HepG2 (cell line): ENCODE measurements at regions not wholly inside any gene's neighbourhood (a gene's known extent, or its start where the extent isn't known, plus 50 kb on each side); places are given as distances from the start of the nearest gene placed in this dataset.

ENCODE experiments used
- ATAC-seq: fragments of 200-7000 bp; cut with Tn5 transposase; 3 replicates; pipeline ENCODE4 v1.9.1; 2020; ENCODE audit warnings: mild to moderate bottlenecking, moderate library complexity
- BruUV-seq: library from RNA; stranded (reverse); fragments of 400-500 nt; replicated peaks from 2 replicates; lab custom pipeline; 2021; lab: Mats Ljungman, UMichigan
- CTCF ChIA-PET: fragments of 300-600 bp; formaldehyde crosslinking; extraction: SDS; loops from one replicate; lab custom pipeline; 2021; ENCODE audit warnings: low total read pairs, inconsistent platforms, low intra/inter-chr PET ratio; lab: Yijun Ruan, JAX
- POLR2A ChIA-PET: fragments of 350-600 bp; sonication (Branson Sonifier 250); formaldehyde crosslinking; loops from one replicate; lab custom pipeline; 2020; ENCODE audit warnings: antibody characterized with exemption, inconsistent platforms; lab: Yijun Ruan, JAX
- DNase-seq: peaks from one replicate; pipeline ENCODE4 v3.0.0-alpha.2; 2015; ENCODE audit warnings: low spot score
- FAIRE-seq: peaks from 3 replicates; lab custom pipeline; 2011; peaks lifted over from hg19 to GRCh38; lab: Jason Lieb, UNC
- H2AFZ ChIP-seq: one replicate; pipeline ENCODE4 v1.6.1; 2011; ENCODE audit warnings: low read length, inconsistent platforms
- H3K27ac ChIP-seq: fragments of 300-600 bp; 3 replicates; pipeline ENCODE4 v1.8.0; 2011; ENCODE audit warnings: mixed run types, mild to moderate bottlenecking, mixed read lengths, low read length, inconsistent platforms; ENCODE audit not compliant: insufficient read depth; ENCODE audit errors: extremely low read length
- H3K27me3 ChIP-seq, 2 experiments: fragments of 200-600 bp in 1 of 2; 2 replicates in 1 of 2; 3 replicates in 1 of 2; pipeline versions ENCODE4 v1.6.0 to v1.8.0; 2011; ENCODE audit warnings: low read length in 2 of 2, mild to moderate bottlenecking in 2 of 2, moderate library complexity in 2 of 2, inconsistent platforms in 1 of 2; ENCODE audit not compliant: insufficient read depth in 2 of 2, control insufficient read depth in 1 of 2
- H3K36me3 ChIP-seq, 2 experiments: fragments of 200-600 bp in 1 of 2; replicated peaks in 1 of 2; 2 replicates in 1 of 2; 3 replicates in 1 of 2; pipeline versions ENCODE4 v1.5.1 to v1.8.0; 2011; ENCODE audit warnings: low read length in 2 of 2, inconsistent platforms in 1 of 2; ENCODE audit not compliant: insufficient read depth in 2 of 2, control insufficient read depth in 1 of 2
- H3K4me1 ChIP-seq: 2 replicates; pipeline ENCODE4 v1.5.1; 2012; ENCODE audit warnings: low read length, inconsistent platforms; ENCODE audit not compliant: insufficient read depth
- H3K4me2 ChIP-seq: 2 replicates; pipeline ENCODE4 v1.6.0; 2011; ENCODE audit warnings: low read depth, low read length, inconsistent platforms
- H3K4me3 ChIP-seq, 3 experiments: fragments of 200-600 bp in 1 of 3; sonication (generic), shearing (Covaris generic) in 1 of 3; replicated peaks in 1 of 3; 2 replicates each; pipeline ENCODE4 v1.5.1; 2011 to 2016; ENCODE audit warnings: low read length in 3 of 3, inconsistent platforms in 2 of 3, low read depth in 2 of 3, mild to moderate bottlenecking in 2 of 3, control low read depth in 1 of 3, mixed read lengths in 1 of 3; ENCODE audit not compliant: insufficient read depth in 1 of 3
- H3K79me2 ChIP-seq: one replicate; pipeline ENCODE4 v1.6.1; 2011; ENCODE audit warnings: low read length, inconsistent platforms; ENCODE audit not compliant: insufficient read depth
- H3K9ac ChIP-seq: 2 replicates; pipeline ENCODE4 v1.6.0; 2011; ENCODE audit warnings: mild to moderate bottlenecking, low read depth, low read length, inconsistent platforms; ENCODE audit not compliant: insufficient read depth
- H3K9me3 ChIP-seq: 2 replicates; pipeline ENCODE4 v1.5.1; 2012; ENCODE audit warnings: mild to moderate bottlenecking, low read length
- H4K20me1 ChIP-seq: 2 replicates; pipeline ENCODE4 v1.6.0; 2011; ENCODE audit warnings: inconsistent platforms, mild to moderate bottlenecking, low read length, moderate library complexity; ENCODE audit not compliant: insufficient read depth
- EHMT2 ChIP-seq: fragments of 200-600 bp; sonication (generic); IDR thresholded peaks from 2 replicates; pipeline ENCODE4 v1.7.0; 2017; ENCODE audit warnings: antibody characterized with exemption, low read depth, low read length, borderline replicate concordance
- ETV6 ChIP-seq: sonication (generic); formaldehyde crosslinking; conservative IDR thresholded peaks from 2 replicates; pipeline ENCODE4 v1.4.0; 2020; ENCODE audit warnings: missing genetic modification reagents
- PTBP1 ChIP-seq: fragments of 200-400 bp; formaldehyde crosslinking; IDR thresholded peaks from 2 replicates; pipeline ENCODE4 v1.6.1; 2018; ENCODE audit warnings: low read length, low read depth; ENCODE audit not compliant: poor library complexity, severe bottlenecking
- ZBTB21 ChIP-seq: sonication (generic); formaldehyde crosslinking; IDR thresholded peaks from 2 replicates; pipeline ENCODE4 v1.4.0; 2020; ENCODE audit warnings: missing genetic modification reagents
- ZNF274 ChIP-seq: sonication (generic); formaldehyde crosslinking; IDR thresholded peaks from 2 replicates; pipeline ENCODE4 v1.5.1; 2020; ENCODE audit warnings: mild to moderate bottlenecking, missing genetic modification reagents
- ZNF335 ChIP-seq: sonication (generic); formaldehyde crosslinking; IDR thresholded peaks from 2 replicates; pipeline ENCODE4 v1.4.0; 2020; ENCODE audit warnings: missing genetic modification reagents
- ZNF629 ChIP-seq: sonication (generic); formaldehyde crosslinking; conservative IDR thresholded peaks from 2 replicates; pipeline ENCODE4 v1.5.0; 2020; ENCODE audit warnings: missing genetic modification reagents
- WGBS: methylation state at CpG from one replicate; pipeline ENCODE4 v1.1.6; 2017; ENCODE audit warnings: low lambda C conversion rate; 5-methylcytosine and 5-hydroxymethylcytosine counted together
- in situ Hi-C: cut with HindIII; loops from 2 replicates; pipeline ENCODE4 v1.10.0; 2017; ENCODE audit warnings: low pct_unique_long_range_greater_than_20kb; ENCODE audit not compliant: extremely low pct_ligation_motif_present
- intact Hi-C: fragments of 100-400 bp; cut with micrococcal nuclease; formaldehyde crosslinking; loops from one replicate; pipeline ENCODE4 v1.10.0; 2022; ENCODE audit not compliant: unreplicated experiment
- TF ChIP-seq, protein P1 (sequence below): sonication (generic); formaldehyde crosslinking; IDR thresholded peaks from 2 replicates; pipeline ENCODE4 v1.4.0; 2020; ENCODE audit warnings: low read depth, mild to moderate bottlenecking, missing genetic modification reagents
- TF ChIP-seq, protein P2 (sequence below): sonication (generic); formaldehyde crosslinking; IDR thresholded peaks from 2 replicates; pipeline ENCODE4 v1.5.0; 2020; ENCODE audit warnings: missing genetic modification reagents
- TF ChIP-seq, protein P3 (sequence below): fragments of 450-650 bp; IDR thresholded peaks from 2 replicates; pipeline ENCODE4 v1.6.1; 2016
- TF ChIP-seq, protein P4 (sequence below): sonication (generic); formaldehyde crosslinking; IDR thresholded peaks from 2 replicates; pipeline ENCODE4 v1.8.1; 2023; ENCODE audit warnings: missing genetic modification reagents, mild to moderate bottlenecking, borderline replicate concordance
- TF ChIP-seq, protein P5 (sequence below): sonication (generic); formaldehyde crosslinking; IDR thresholded peaks from 2 replicates; pipeline ENCODE4 v1.5.1; 2020; ENCODE audit warnings: mild to moderate bottlenecking, moderate library complexity, missing genetic modification reagents

DNA sequence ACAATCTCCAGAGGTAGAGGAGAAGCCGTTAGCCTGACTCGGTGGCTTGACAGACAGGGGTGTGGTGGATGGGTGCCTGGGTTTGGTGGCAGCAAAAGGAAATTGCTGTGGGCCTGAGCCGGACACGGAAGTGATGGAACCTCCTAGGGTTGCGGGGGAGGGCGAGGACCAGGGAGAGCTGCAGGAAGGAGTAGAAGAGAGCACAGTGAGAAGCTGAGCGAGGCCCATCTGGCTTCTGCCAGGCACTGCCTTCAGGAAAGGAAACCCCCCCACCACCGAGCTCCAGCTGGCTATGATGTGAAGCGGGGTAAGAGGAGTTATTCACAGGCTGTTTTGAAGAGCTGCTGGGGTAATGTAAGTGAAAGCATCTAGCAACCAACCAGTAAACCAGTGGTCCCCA is 134.6 kb downstream of the TSN start (continued):
- TF ChIP-seq, protein P1, sequence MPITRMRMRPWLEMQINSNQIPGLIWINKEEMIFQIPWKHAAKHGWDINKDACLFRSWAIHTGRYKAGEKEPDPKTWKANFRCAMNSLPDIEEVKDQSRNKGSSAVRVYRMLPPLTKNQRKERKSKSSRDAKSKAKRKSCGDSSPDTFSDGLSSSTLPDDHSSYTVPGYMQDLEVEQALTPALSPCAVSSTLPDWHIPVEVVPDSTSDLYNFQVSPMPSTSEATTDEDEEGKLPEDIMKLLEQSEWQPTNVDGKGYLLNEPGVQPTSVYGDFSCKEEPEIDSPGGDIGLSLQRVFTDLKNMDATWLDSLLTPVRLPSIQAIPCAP (CRISPR knock-in tag), result no peak
- TF ChIP-seq, protein P2, sequence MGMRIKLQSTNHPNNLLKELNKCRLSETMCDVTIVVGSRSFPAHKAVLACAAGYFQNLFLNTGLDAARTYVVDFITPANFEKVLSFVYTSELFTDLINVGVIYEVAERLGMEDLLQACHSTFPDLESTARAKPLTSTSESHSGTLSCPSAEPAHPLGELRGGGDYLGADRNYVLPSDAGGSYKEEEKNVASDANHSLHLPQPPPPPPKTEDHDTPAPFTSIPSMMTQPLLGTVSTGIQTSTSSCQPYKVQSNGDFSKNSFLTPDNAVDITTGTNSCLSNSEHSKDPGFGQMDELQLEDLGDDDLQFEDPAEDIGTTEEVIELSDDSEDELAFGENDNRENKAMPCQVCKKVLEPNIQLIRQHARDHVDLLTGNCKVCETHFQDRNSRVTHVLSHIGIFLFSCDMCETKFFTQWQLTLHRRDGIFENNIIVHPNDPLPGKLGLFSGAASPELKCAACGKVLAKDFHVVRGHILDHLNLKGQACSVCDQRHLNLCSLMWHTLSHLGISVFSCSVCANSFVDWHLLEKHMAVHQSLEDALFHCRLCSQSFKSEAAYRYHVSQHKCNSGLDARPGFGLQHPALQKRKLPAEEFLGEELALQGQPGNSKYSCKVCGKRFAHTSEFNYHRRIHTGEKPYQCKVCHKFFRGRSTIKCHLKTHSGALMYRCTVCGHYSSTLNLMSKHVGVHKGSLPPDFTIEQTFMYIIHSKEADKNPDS (CRISPR knock-in tag), result no peak
- TF ChIP-seq EHMT2, result no peak
- no peak for TF ChIP-seq ZNF335 (CRISPR knock-in tag)
- TF ChIP-seq ETV6 (CRISPR knock-in tag), result no peak
- TF ChIP-seq ZNF274 (CRISPR knock-in tag), result no peak

DNA sequence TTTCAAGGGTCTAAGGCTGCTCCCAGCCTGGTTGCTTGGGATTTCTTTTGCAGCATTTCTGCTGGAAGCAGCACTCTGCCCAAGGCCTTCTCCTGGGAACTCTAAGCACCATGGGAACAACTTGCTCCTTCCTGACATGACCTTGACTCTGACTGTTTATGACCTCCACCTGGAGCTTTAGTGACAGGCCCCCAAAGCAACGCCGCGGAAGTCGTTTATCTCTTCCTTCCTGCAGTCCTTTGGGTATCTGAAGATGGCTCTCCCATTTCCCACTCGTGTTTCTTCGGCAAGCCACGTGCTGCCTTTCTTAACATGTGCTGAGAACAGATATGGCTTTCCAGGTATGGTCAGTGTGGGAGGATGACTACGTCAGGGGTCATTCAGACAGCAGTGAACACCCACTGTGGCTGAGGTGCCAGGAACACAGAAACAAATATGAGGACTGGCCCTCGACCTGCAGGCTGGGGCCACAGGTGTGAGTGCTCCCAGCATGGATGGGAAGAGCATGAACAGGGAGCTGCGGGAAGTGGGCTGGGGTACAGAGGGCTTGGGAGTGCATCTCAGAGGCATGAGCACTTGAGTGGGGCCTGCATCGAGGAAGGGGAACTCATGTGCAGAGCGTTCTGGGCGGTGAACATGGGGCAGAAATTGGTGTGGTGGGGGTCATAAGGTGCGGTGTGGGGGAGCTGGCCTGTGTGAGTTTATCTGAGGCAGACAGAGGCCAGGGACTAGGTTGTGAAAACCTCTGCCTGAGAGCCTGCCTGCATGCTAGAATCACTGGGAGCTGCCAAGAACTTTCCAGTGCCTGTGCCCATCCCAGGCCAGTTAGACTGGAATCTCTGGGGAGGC is 140.5 kb downstream of the TSN start:
- H3K4me1 ChIP-seq, result peaks cover 4% of the 10 kb centered on the region; the same call in 1 of the 2 replicates
- TF ChIP-seq PTBP1, result no peak
- TF ChIP-seq ZNF629 (CRISPR knock-in tag), result no peak
- TF ChIP-seq, protein P3, sequence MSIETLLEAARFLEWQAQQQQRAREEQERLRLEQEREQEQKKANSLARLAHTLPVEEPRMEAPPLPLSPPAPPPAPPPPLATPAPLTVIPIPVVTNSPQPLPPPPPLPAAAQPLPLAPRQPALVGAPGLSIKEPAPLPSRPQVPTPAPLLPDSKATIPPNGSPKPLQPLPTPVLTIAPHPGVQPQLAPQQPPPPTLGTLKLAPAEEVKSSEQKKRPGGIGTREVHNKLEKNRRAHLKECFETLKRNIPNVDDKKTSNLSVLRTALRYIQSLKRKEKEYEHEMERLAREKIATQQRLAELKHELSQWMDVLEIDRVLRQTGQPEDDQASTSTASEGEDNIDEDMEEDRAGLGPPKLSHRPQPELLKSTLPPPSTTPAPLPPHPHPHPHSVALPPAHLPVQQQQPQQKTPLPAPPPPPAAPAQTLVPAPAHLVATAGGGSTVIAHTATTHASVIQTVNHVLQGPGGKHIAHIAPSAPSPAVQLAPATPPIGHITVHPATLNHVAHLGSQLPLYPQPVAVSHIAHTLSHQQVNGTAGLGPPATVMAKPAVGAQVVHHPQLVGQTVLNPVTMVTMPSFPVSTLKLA, result peak; percentile 94
- TF ChIP-seq, protein P4, sequence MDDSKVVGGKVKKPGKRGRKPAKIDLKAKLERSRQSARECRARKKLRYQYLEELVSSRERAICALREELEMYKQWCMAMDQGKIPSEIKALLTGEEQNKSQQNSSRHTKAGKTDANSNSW, result no peak
- TF ChIP-seq ZBTB21, result no peak
- TF ChIP-seq, protein P5, sequence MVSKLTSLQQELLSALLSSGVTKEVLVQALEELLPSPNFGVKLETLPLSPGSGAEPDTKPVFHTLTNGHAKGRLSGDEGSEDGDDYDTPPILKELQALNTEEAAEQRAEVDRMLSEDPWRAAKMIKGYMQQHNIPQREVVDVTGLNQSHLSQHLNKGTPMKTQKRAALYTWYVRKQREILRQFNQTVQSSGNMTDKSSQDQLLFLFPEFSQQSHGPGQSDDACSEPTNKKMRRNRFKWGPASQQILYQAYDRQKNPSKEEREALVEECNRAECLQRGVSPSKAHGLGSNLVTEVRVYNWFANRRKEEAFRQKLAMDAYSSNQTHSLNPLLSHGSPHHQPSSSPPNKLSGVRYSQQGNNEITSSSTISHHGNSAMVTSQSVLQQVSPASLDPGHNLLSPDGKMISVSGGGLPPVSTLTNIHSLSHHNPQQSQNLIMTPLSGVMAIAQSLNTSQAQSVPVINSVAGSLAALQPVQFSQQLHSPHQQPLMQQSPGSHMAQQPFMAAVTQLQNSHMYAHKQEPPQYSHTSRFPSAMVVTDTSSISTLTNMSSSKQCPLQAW (CRISPR knock-in tag), result no peak
- FAIRE-seq (no peak), DNase-seq (no peak), ATAC-seq (no peak)
- no peak overlapping the region for H2AFZ ChIP-seq
- H3K4me2 ChIP-seq, result no peak overlapping the region
- intact Hi-C loops (no loop called here), in situ Hi-C loops (no loop called here)
- H4K20me1 ChIP-seq, result no peaks in the 10 kb centered on the region
- no peaks in the 10 kb centered on the region for H3K79me2 ChIP-seq
- ChIA-PET POLR2A (no interaction called here), CTCF (no interaction called here)
- 31% methylated on average over 14 of the region's 14 CpGs for WGBS
- no peak overlapping the region for H3K9ac ChIP-seq
- no peak overlapping the region for H3K4me3 ChIP-seq
- H3K36me3 ChIP-seq, result no peaks in the 10 kb centered on the region
- H3K9me3 ChIP-seq, result no peaks in the 10 kb centered on the region
- BruUV-seq, result no TSS peak
- H3K27me3 ChIP-seq, result peaks cover 1% of the 10 kb centered on the region in 2 experiments; a peak in 1 of 5 replicates
- H3K27ac ChIP-seq, result no peak overlapping the region
